ENCODE measurements at regions not wholly inside any gene's neighbourhood (a gene's known extent, or its start where the extent isn't known, plus 50 kb on each side); places are given as distances from the start of the nearest gene placed in this dataset.
A peak's percentile ranks its signal among the peaks of the same experiment; 100 is the strongest.

- TF ChIP-seq CTCF (IDR thresholded peaks at IDR 0.05; ENCODE audit: low read depth, low read length, missing input control) (no peak), JUND (IDR thresholded peaks at IDR 0.05) (peak; percentile 26 to 62), RXRA (IDR thresholded peaks at IDR 0.05) (peak; percentile 94 to 97), EGR1 (IDR thresholded peaks at IDR 0.05; ENCODE audit: low read depth in 2 of 2) (no peak), RAD21 (IDR thresholded peaks at IDR 0.05) (peak in 1 of 2 donors; percentile 22), YY1 (IDR thresholded peaks at IDR 0.05) (no peak), NR2F2 (IDR thresholded peaks at IDR 0.05) (peak; percentile 94), SP1 (IDR thresholded peaks at IDR 0.05) (peak; percentile 84), ATF3 (IDR thresholded peaks at IDR 0.05) (no peak), MAX (IDR thresholded peaks at IDR 0.05) (no peak)
Observed at GRCh38 chr5:154644745-154645411, 110.3 kb upstream of the LARP1 start.

All from liver (tissue), 3 donors.